GM12874 (cell line): ENCODE measurements at regions not wholly inside any gene's neighbourhood (a gene's known extent, or its start where the extent isn't known, plus 50 kb on each side); places are given as distances from the start of the nearest gene placed in this dataset.

Experiments used
- TF ChIP-seq, protein P1 (sequence below): IDR thresholded peaks from 2 replicates; pipeline ENCODE4 v1.5.1; 2011; ENCODE audit warnings: low read depth, mild to moderate bottlenecking, control low read depth, low read length, moderate library complexity; ENCODE audit not compliant: insufficient read depth

DNA sequence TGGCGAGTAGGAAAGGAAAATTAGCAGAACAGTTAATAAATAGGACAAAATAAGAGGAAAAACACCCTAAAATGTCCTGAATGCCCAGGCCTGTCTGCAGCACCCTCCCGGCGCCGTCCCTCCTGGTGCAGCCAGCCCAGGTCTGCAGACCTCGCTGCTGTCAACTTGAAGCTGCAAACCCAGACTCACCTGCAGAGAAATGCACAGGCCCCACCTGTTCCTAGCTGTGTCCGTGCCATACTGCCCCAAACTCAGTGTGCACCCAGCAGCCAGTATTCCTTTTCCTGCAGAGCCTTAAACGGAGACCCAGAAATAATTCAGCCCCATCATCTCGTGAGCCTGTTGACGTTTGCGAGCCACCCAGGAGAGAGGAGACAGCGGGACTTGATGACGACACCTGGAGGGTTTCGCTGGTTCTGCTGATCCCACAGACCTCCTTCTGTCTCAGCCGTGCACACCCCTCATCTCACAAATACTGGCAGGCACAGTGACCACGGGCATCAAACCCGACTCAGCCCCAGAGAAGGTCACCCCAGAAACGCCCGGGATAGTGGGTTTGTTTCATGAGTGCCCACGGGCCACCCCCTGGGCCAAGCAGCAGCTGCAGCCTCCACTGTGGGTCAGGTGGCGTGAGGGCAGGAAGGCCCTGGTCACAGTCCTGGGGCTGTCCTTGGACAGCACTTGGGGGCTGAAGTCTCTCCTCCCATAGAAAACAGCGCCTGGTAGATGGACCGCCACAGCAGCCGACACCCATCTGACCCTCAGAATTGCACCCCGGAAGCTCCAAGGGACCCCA lies 239.5 kb upstream of the SALL3 start:
- TF ChIP-seq, protein P1, sequence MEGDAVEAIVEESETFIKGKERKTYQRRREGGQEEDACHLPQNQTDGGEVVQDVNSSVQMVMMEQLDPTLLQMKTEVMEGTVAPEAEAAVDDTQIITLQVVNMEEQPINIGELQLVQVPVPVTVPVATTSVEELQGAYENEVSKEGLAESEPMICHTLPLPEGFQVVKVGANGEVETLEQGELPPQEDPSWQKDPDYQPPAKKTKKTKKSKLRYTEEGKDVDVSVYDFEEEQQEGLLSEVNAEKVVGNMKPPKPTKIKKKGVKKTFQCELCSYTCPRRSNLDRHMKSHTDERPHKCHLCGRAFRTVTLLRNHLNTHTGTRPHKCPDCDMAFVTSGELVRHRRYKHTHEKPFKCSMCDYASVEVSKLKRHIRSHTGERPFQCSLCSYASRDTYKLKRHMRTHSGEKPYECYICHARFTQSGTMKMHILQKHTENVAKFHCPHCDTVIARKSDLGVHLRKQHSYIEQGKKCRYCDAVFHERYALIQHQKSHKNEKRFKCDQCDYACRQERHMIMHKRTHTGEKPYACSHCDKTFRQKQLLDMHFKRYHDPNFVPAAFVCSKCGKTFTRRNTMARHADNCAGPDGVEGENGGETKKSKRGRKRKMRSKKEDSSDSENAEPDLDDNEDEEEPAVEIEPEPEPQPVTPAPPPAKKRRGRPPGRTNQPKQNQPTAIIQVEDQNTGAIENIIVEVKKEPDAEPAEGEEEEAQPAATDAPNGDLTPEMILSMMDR, result no peak

GRCh38 chr18:78740876-78741275 lies 238.7 kb upstream of the SALL3 start:
- TF ChIP-seq, protein P1, result no peak

- TF ChIP-seq, protein P1, result no peak
Observed at GRCh38 chr18:78741381-78742217, 238.0 kb upstream of the SALL3 start.

- TF ChIP-seq, protein P1, result no peak
Observed at GRCh38 chr18:78742218-78742745, 237.3 kb upstream of the SALL3 start.

GRCh38 chr18:78743078-78743477 lies 236.5 kb upstream of the SALL3 start:
- TF ChIP-seq, protein P1, result no peak

DNA sequence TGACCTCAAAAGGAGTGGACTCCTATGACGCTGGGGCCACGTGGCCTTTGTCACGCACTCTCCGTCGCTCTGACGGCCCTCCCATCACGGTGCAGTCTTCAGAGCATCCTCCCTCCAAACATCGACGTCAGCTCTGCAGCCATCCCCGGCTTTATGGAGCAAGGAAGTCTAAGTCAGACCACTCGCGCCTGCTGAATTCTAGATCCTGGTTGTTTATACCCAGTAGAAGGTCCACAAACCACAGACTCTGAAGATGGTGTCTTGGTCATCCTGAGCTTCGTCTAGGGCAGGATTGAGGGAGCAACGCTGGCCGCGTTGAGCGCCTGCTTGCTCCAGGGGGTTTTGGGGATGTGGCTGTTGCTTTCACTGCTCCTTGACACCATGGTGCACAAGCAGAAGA lies 228.0 kb upstream of the SALL3 start:
- TF ChIP-seq, protein P1, result no peak

DNA sequence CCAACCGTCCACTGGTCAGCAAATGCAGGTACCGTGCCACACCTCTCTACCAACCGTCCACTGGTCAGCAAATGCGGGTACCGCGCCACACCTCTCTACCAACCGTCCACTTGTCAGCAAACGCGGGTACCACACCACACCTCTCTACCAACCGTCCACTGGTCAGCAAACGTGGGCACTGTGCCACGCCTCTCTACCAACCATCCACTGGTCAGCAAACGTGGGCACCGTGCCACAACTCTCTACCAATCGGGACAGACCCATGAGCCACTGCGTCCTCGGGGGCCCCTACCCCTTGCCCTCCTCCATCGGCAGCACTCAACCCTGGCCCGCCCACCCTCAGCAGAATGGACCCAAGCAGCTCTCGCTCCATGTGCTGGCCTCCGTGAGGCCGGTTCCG lies 226.4 kb upstream of the SALL3 start:
- TF ChIP-seq, protein P1, result no peak
